ENCODE measurements at regions not wholly inside any gene's neighbourhood (a gene's known extent, or its start where the extent isn't known, plus 50 kb on each side); places are given as distances from the start of the nearest gene placed in this dataset.
"Not testable (repeated sequence)": the region's sequence is repeated elsewhere in the genome, so short reads cannot be mapped to it uniquely, and the experiment has no call there.

GRCh38 chr17:74118504-74118903, 85.0 kb upstream of the RPL38 start:
- DNase-seq (ENCODE audit: low spot score) = no peak

GRCh38 chr17:74119049-74119580, 84.4 kb upstream of the RPL38 start:
- no peak for DNase-seq (ENCODE audit: low spot score)

- DNase-seq (ENCODE audit: low spot score) = no peak
Measured at GRCh38 chr17:74119965-74120364, 83.5 kb upstream of the RPL38 start.

GRCh38 chr17:74123350-74123749, 80.1 kb upstream of the RPL38 start:
- DNase-seq (ENCODE audit: low spot score) = no peak

GRCh38 chr17:74123866-74124444, 79.5 kb upstream of the RPL38 start:
- DNase-seq (ENCODE audit: low spot score) = no peak

GRCh38 chr17:74125156-74125555, 78.3 kb upstream of the RPL38 start:
- no peak for DNase-seq (ENCODE audit: low spot score)

GRCh38 chr17:74126179-74126900, 77.1 kb upstream of the RPL38 start:
- DNase-seq (ENCODE audit: low spot score) = no peak

GRCh38 chr17:74126959-74127358, 76.5 kb upstream of the RPL38 start:
- no peak for DNase-seq (ENCODE audit: low spot score)

GRCh38 chr17:74128456-74129211, 74.8 kb upstream of the RPL38 start:
- DNase-seq (ENCODE audit: low spot score) = no peak

- not testable (repeated sequence) for DNase-seq (ENCODE audit: low spot score)
Measured at GRCh38 chr17:74129800-74130199, 73.7 kb upstream of the RPL38 start.

GRCh38 chr17:74130276-74130675, 73.2 kb upstream of the RPL38 start:
- DNase-seq (ENCODE audit: low spot score) = no peak

- no peak for DNase-seq (ENCODE audit: low spot score)
Measured at GRCh38 chr17:74130841-74131240, 72.6 kb upstream of the RPL38 start.

- DNase-seq (ENCODE audit: low spot score) = no peak
Measured at GRCh38 chr17:74132354-74132753, 71.1 kb upstream of the RPL38 start.

GRCh38 chr17:74133740-74134139, 69.7 kb upstream of the RPL38 start:
- no peak for DNase-seq (ENCODE audit: low spot score)

GRCh38 chr17:74134234-74134633, 69.2 kb upstream of the RPL38 start:
- DNase-seq (ENCODE audit: low spot score) = not testable (repeated sequence)

- no peak for DNase-seq (ENCODE audit: low spot score)
Measured at GRCh38 chr17:74134991-74135390, 68.5 kb upstream of the RPL38 start.

- DNase-seq (ENCODE audit: low spot score) = no peak
Measured at GRCh38 chr17:74135391-74136167, 67.9 kb upstream of the RPL38 start.

- DNase-seq (ENCODE audit: low spot score) = no peak
Measured at GRCh38 chr17:74137416-74137815, 66.1 kb upstream of the RPL38 start.

- DNase-seq (ENCODE audit: low spot score) = no peak
Measured at GRCh38 chr17:74139120-74139519, 64.4 kb upstream of the RPL38 start.

GRCh38 chr17:74140282-74140681, 63.2 kb upstream of the RPL38 start:
- no peak for DNase-seq (ENCODE audit: low spot score)

GRCh38 chr17:74141612-74142011, 61.9 kb upstream of the RPL38 start:
- no peak for DNase-seq (ENCODE audit: low spot score)

GRCh38 chr17:74143318-74143717, 60.2 kb upstream of the RPL38 start:
- not testable (repeated sequence) for DNase-seq (ENCODE audit: low spot score)

All from CD4-positive, alpha-beta T cell treated with Interleukin-6 at 100 ng/mL for 8 hours (primary cell).